Tongue (tissue), 1 donor: ENCODE measurements at regions not wholly inside any gene's neighbourhood (a gene's known extent, or its start where the extent isn't known, plus 50 kb on each side); places are given as distances from the start of the nearest gene placed in this dataset.
"Not testable (repeated sequence)": the region's sequence is repeated elsewhere in the genome, so short reads cannot be mapped to it uniquely, and the experiment has no call there.

ENCODE experiments used
- DNase-seq: peaks from one replicate; pipeline ENCODE4 v3.0.0-alpha.2; 2015

GRCh38 chr22:27231266-27231665 is 570.3 kb downstream of the MN1 start:
- no peak for DNase-seq

GRCh38 chr22:27232077-27232476 is 569.5 kb downstream of the MN1 start:
- no peak for DNase-seq

GRCh38 chr22:27237080-27237741 is 564.3 kb downstream of the MN1 start:
- DNase-seq = no peak

GRCh38 chr22:27238935-27239510 is 562.5 kb downstream of the MN1 start:
- DNase-seq = peak; percentile 92

GRCh38 chr22:27239520-27239919 is 562.0 kb downstream of the MN1 start:
- DNase-seq = no peak

GRCh38 chr22:27240298-27241075 is 561.1 kb downstream of the MN1 start:
- no peak for DNase-seq

- DNase-seq = peak; percentile 92
Observed at GRCh38 chr22:27241430-27242321, 559.9 kb downstream of the MN1 start.

- no peak for DNase-seq
Observed at GRCh38 chr22:27242474-27242873, 559.1 kb downstream of the MN1 start.

- peak; percentile 55 for DNase-seq
Observed at GRCh38 chr22:27242917-27243589, 558.5 kb downstream of the MN1 start.

GRCh38 chr22:27244328-27244727 is 557.2 kb downstream of the MN1 start:
- no peak for DNase-seq

GRCh38 chr22:27245056-27245455 is 556.5 kb downstream of the MN1 start:
- peak; percentile 32 for DNase-seq

GRCh38 chr22:27246558-27246957 is 555.0 kb downstream of the MN1 start:
- DNase-seq = no peak

- peak; percentile 79 for DNase-seq
Observed at GRCh38 chr22:27247701-27248434, 553.7 kb downstream of the MN1 start.

- DNase-seq = no peak
Observed at GRCh38 chr22:27250418-27250817, 551.1 kb downstream of the MN1 start.

GRCh38 chr22:27250886-27251285 is 550.7 kb downstream of the MN1 start:
- DNase-seq = no peak

GRCh38 chr22:27251563-27251962 is 550.0 kb downstream of the MN1 start:
- no peak for DNase-seq

- DNase-seq = peak; percentile 52
Observed at GRCh38 chr22:27252282-27253049, 549.1 kb downstream of the MN1 start.

- DNase-seq = peak; percentile 62
Observed at GRCh38 chr22:27253108-27253902, 548.3 kb downstream of the MN1 start.

GRCh38 chr22:27254063-27254462 is 547.5 kb downstream of the MN1 start:
- not testable (repeated sequence) for DNase-seq
